SK-N-SH treated with all-trans-retinoic acid at 6 μM for 48 hours (cell line): ENCODE measurements at regions not wholly inside any gene's neighbourhood (a gene's known extent, or its start where the extent isn't known, plus 50 kb on each side); places are given as distances from the start of the nearest gene placed in this dataset.

Experiments used
- ARNTL ChIP-seq: fragments of 450-650 bp; formaldehyde crosslinking; IDR thresholded peaks from 2 replicates; pipeline ENCODE4 v1.5.0; 2020; ENCODE audit warnings: low read depth, mild to moderate bottlenecking, moderate library complexity, borderline replicate concordance
- OSR1 ChIP-seq: fragments of 250-450 bp; sonication (Bioruptor Pico); IDR thresholded peaks from 2 replicates; pipeline ENCODE4 v1.8.0; 2022; ENCODE audit warnings: moderate library complexity, mild to moderate bottlenecking, inconsistent platforms
- PPARA ChIP-seq: fragments of 250-450 bp; sonication (Bioruptor Pico); IDR thresholded peaks from 2 replicates; pipeline ENCODE4 v1.5.0; 2020; ENCODE audit warnings: mild to moderate bottlenecking, borderline replicate concordance
- TOX ChIP-seq: fragments of 250-450 bp; sonication (Bioruptor Pico); IDR thresholded peaks from 2 replicates; pipeline ENCODE4 v1.8.0; 2021; ENCODE audit warnings: mild to moderate bottlenecking, moderate library complexity, borderline replicate concordance
- ZFP30 ChIP-seq: fragments of 450-650 bp; formaldehyde crosslinking; IDR thresholded peaks from 2 replicates; pipeline ENCODE4 v1.5.0; 2022; ENCODE audit warnings: mild to moderate bottlenecking, moderate library complexity
- ZNF8 ChIP-seq: fragments of 450-650 bp; formaldehyde crosslinking; IDR thresholded peaks from 2 replicates; pipeline ENCODE4 v1.5.0; 2020; ENCODE audit warnings: mild to moderate bottlenecking, moderate library complexity
- TF ChIP-seq, protein P1 (sequence below): fragments of 250-450 bp; sonication (Bioruptor Pico); IDR thresholded peaks from 2 replicates; pipeline ENCODE4 v1.8.0; 2020; ENCODE audit warnings: mild to moderate bottlenecking, moderate library complexity, borderline replicate concordance

DNA sequence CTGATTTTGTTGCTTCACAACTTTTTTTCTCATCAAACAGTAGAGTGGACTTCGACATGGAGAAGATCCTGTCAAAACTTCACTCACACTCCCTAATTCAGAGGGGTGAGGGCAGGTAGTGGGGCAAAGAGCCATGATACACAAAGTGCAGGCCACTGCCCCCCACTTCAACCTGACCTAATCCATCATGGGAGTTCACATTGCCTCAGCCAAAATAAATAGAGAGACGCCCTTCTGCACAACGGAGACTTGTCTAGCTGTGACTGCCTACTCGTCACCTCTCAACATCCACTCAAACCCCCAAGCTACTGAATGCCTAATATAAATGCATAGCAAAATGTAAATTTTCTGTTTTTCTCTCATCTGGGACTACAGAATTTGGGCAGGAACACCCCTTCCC lies 213.2 kb downstream of the PMP22 start:
- TF ChIP-seq ZFP30 (CRISPR knock-in tag) (no peak), TOX (no peak), PPARA (no peak), OSR1 (CRISPR knock-in tag) (no peak), ZNF8 (CRISPR knock-in tag) (no peak), ARNTL (CRISPR knock-in tag) (no peak)
- TF ChIP-seq, protein P1, sequence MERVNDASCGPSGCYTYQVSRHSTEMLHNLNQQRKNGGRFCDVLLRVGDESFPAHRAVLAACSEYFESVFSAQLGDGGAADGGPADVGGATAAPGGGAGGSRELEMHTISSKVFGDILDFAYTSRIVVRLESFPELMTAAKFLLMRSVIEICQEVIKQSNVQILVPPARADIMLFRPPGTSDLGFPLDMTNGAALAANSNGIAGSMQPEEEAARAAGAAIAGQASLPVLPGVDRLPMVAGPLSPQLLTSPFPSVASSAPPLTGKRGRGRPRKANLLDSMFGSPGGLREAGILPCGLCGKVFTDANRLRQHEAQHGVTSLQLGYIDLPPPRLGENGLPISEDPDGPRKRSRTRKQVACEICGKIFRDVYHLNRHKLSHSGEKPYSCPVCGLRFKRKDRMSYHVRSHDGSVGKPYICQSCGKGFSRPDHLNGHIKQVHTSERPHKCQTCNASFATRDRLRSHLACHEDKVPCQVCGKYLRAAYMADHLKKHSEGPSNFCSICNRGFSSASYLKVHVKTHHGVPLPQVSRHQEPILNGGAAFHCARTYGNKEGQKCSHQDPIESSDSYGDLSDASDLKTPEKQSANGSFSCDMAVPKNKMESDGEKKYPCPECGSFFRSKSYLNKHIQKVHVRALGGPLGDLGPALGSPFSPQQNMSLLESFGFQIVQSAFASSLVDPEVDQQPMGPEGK, result no peak
